ENCODE measurements at regions not wholly inside any gene's neighbourhood (a gene's known extent, or its start where the extent isn't known, plus 50 kb on each side); places are given as distances from the start of the nearest gene placed in this dataset.
"Not testable (repeated sequence)": the region's sequence is repeated elsewhere in the genome, so short reads cannot be mapped to it uniquely, and the experiment has no call there.

- no peak for DNase-seq
Measured at GRCh38 chr11:37967635-37968034, 1369.6 kb upstream of the RAG2 start.

GRCh38 chr11:37963440-37963839 lies 1365.4 kb upstream of the RAG2 start:
- DNase-seq, result no peak

GRCh38 chr11:37957717-37958116 lies 1359.7 kb upstream of the RAG2 start:
- DNase-seq, result no peak

- DNase-seq, result no peak
Measured at GRCh38 chr11:37951996-37952395, 1354.0 kb upstream of the RAG2 start.

- no peak for DNase-seq
Measured at GRCh38 chr11:37948258-37948657, 1350.2 kb upstream of the RAG2 start.

GRCh38 chr11:37947821-37948220 lies 1349.8 kb upstream of the RAG2 start:
- DNase-seq, result no peak

- DNase-seq, result no peak
Measured at GRCh38 chr11:37946155-37946766, 1348.2 kb upstream of the RAG2 start.

GRCh38 chr11:37942081-37942480 lies 1344.0 kb upstream of the RAG2 start:
- no peak for DNase-seq

- DNase-seq, result no peak
Measured at GRCh38 chr11:37929100-37929653, 1331.1 kb upstream of the RAG2 start.

- no peak for DNase-seq
Measured at GRCh38 chr11:37926772-37927171, 1328.7 kb upstream of the RAG2 start.

- no peak for DNase-seq
Measured at GRCh38 chr11:37916331-37916730, 1318.3 kb upstream of the RAG2 start.

GRCh38 chr11:37914859-37915258 lies 1316.8 kb upstream of the RAG2 start:
- no peak for DNase-seq

GRCh38 chr11:37908219-37908548 lies 1310.1 kb upstream of the RAG2 start:
- no peak for DNase-seq

GRCh38 chr11:37907436-37908218 lies 1309.6 kb upstream of the RAG2 start:
- no peak for DNase-seq

GRCh38 chr11:37905707-37906417 lies 1307.8 kb upstream of the RAG2 start:
- DNase-seq, result no peak

- no peak for DNase-seq
Measured at GRCh38 chr11:37896016-37896415, 1298.0 kb upstream of the RAG2 start.

- DNase-seq, result no peak
Measured at GRCh38 chr11:37881741-37882140, 1283.7 kb upstream of the RAG2 start.

- DNase-seq, result no peak
Measured at GRCh38 chr11:37861671-37862070, 1263.6 kb upstream of the RAG2 start.

- DNase-seq, result not testable (repeated sequence)
Measured at GRCh38 chr11:37858806-37859537, 1260.9 kb upstream of the RAG2 start.

- no peak for DNase-seq
Measured at GRCh38 chr11:37858398-37858797, 1260.4 kb upstream of the RAG2 start.

GRCh38 chr11:37857726-37858125 lies 1259.7 kb upstream of the RAG2 start:
- DNase-seq, result no peak

- no peak for DNase-seq
Measured at GRCh38 chr11:37849706-37850105, 1251.7 kb upstream of the RAG2 start.

GRCh38 chr11:37843603-37844002 lies 1245.6 kb upstream of the RAG2 start:
- no peak for DNase-seq

Measured in DMS79 (cell line).